ENCODE measurements at regions not wholly inside any gene's neighbourhood (a gene's known extent, or its start where the extent isn't known, plus 50 kb on each side); places are given as distances from the start of the nearest gene placed in this dataset.

GRCh38 chr7:22962775-22963350, 51.1 kb downstream of the HYCC1 start:
- no peak for DNase-seq (ENCODE audit: low spot score)

GRCh38 chr7:22958742-22959141, 55.2 kb downstream of the HYCC1 start:
- no peak for DNase-seq (ENCODE audit: low spot score)

GRCh38 chr7:22954251-22954650, 59.7 kb downstream of the HYCC1 start:
- no peak for DNase-seq (ENCODE audit: low spot score)

- no peak for DNase-seq (ENCODE audit: low spot score)
These were observed 61.5 kb downstream of the HYCC1 start for GRCh38 chr7:22952306-22953015.

- DNase-seq (ENCODE audit: low spot score): no peak
These were observed 64.0 kb downstream of the HYCC1 start for GRCh38 chr7:22949944-22950343.

- no peak for DNase-seq (ENCODE audit: low spot score)
These were observed 64.7 kb downstream of the HYCC1 start for GRCh38 chr7:22949221-22949620.

- no peak for DNase-seq (ENCODE audit: low spot score)
These were observed 65.2 kb downstream of the HYCC1 start for GRCh38 chr7:22948770-22949169.

- DNase-seq (ENCODE audit: low spot score): no peak
These were observed 68.3 kb downstream of the HYCC1 start for GRCh38 chr7:22945584-22945983.

- no peak for DNase-seq (ENCODE audit: low spot score)
These were observed 69.4 kb downstream of the HYCC1 start for GRCh38 chr7:22944510-22944909.

GRCh38 chr7:22944022-22944421, 69.9 kb downstream of the HYCC1 start:
- peak; percentile 67 for DNase-seq (ENCODE audit: low spot score)

GRCh38 chr7:22942191-22942590, 71.7 kb downstream of the HYCC1 start:
- no peak for DNase-seq (ENCODE audit: low spot score)

GRCh38 chr7:22939842-22940241, 74.1 kb downstream of the HYCC1 start:
- no peak for DNase-seq (ENCODE audit: low spot score)

GRCh38 chr7:22937946-22938345, 76.0 kb downstream of the HYCC1 start:
- no peak for DNase-seq (ENCODE audit: low spot score)

- DNase-seq (ENCODE audit: low spot score): no peak
These were observed 77.7 kb downstream of the HYCC1 start for GRCh38 chr7:22936246-22936645.

GRCh38 chr7:22935269-22935668, 78.7 kb downstream of the HYCC1 start:
- DNase-seq (ENCODE audit: low spot score): no peak

- peak; percentile 14 for DNase-seq (ENCODE audit: low spot score)
These were observed 79.4 kb downstream of the HYCC1 start for GRCh38 chr7:22934473-22935065.

- no peak for DNase-seq (ENCODE audit: low spot score)
These were observed 79.9 kb downstream of the HYCC1 start for GRCh38 chr7:22934023-22934422.

GRCh38 chr7:22932896-22933295, 81.0 kb downstream of the HYCC1 start:
- DNase-seq (ENCODE audit: low spot score): no peak

GRCh38 chr7:22931011-22931410, 82.9 kb downstream of the HYCC1 start:
- no peak for DNase-seq (ENCODE audit: low spot score)

- no peak for DNase-seq (ENCODE audit: low spot score)
These were observed 91.6 kb downstream of the HYCC1 start for GRCh38 chr7:22922307-22922706.

GRCh38 chr7:22921386-22922086, 92.4 kb downstream of the HYCC1 start:
- no peak for DNase-seq (ENCODE audit: low spot score)

- DNase-seq (ENCODE audit: low spot score): no peak
These were observed 93.3 kb downstream of the HYCC1 start for GRCh38 chr7:22920672-22921071.

- no peak for DNase-seq (ENCODE audit: low spot score)
These were observed 90.5 kb upstream of the TOMM7 start for GRCh38 chr7:22913158-22913557.

Data from AG08396 (cell line).